Osteoblast (primary cell): ENCODE measurements at regions not wholly inside any gene's neighbourhood (a gene's known extent, or its start where the extent isn't known, plus 50 kb on each side); places are given as distances from the start of the nearest gene placed in this dataset.

Experiments used
- DNase-seq: peaks from one replicate; pipeline ENCODE4 v3.0.0; 2011; ENCODE audit warnings: low spot score, mixed read lengths; ENCODE audit not compliant: insufficient read length; ENCODE audit errors: missing footprints
- H2AFZ ChIP-seq: 2 replicates; pipeline ENCODE4 v1.6.0; 2011; ENCODE audit warnings: mild to moderate bottlenecking, low read length
- H3K27ac ChIP-seq: 2 replicates; pipeline ENCODE4 v1.5.1; 2011; ENCODE audit warnings: mild to moderate bottlenecking, low read depth, low read length, moderate library complexity
- H3K27me3 ChIP-seq: 2 replicates; pipeline ENCODE4 v1.6.0; 2012; ENCODE audit warnings: mild to moderate bottlenecking, control low read depth, inconsistent platforms, low read length, moderate library complexity; ENCODE audit not compliant: insufficient read depth
- H3K36me3 ChIP-seq: 2 replicates; pipeline ENCODE4 v1.5.1; 2011; ENCODE audit warnings: mild to moderate bottlenecking, low read length, control low read depth, moderate library complexity; ENCODE audit not compliant: insufficient read depth
- H3K4me1 ChIP-seq: 2 replicates; pipeline ENCODE4 v1.5.1; 2011; ENCODE audit warnings: mild to moderate bottlenecking, low read length, control low read depth, moderate library complexity; ENCODE audit not compliant: insufficient read depth
- H3K4me2 ChIP-seq: 2 replicates; pipeline ENCODE4 v1.6.0; 2011; ENCODE audit warnings: mild to moderate bottlenecking, low read length; ENCODE audit not compliant: insufficient read depth
- H3K4me3 ChIP-seq: fragments of 200-600 bp; sonication (generic); 3 replicates; pipeline ENCODE4 v1.5.1; 2012; ENCODE audit warnings: mild to moderate bottlenecking, low read length, inconsistent platforms; ENCODE audit not compliant: insufficient read depth
- H3K79me2 ChIP-seq: 2 replicates; pipeline ENCODE4 v1.6.0; 2012; ENCODE audit warnings: mild to moderate bottlenecking, low read length, control low read depth, inconsistent platforms; ENCODE audit not compliant: insufficient read depth
- H3K9me3 ChIP-seq: 2 replicates; pipeline ENCODE4 v1.5.1; 2011; ENCODE audit warnings: low read depth, low read length, control low read depth
- H4K20me1 ChIP-seq: 2 replicates; pipeline ENCODE4 v1.6.0; 2012; ENCODE audit warnings: mild to moderate bottlenecking, low read length, control low read depth; ENCODE audit not compliant: insufficient read depth
- CTCF ChIP-seq: IDR thresholded peaks from 2 replicates; pipeline ENCODE4 v1.5.1; 2011; ENCODE audit warnings: mild to moderate bottlenecking, low read depth, low read length, moderate library complexity; ENCODE audit errors: extremely low read depth

GRCh38 chr3:192054881-192055280 lies 593.9 kb downstream of the PYDC2 start:
- H4K20me1 ChIP-seq: no peaks in the 10 kb centered on the region
- H3K27me3 ChIP-seq: no peaks in the 10 kb centered on the region
- H3K36me3 ChIP-seq: no peaks in the 10 kb centered on the region
- H3K4me1 ChIP-seq: no peaks in the 10 kb centered on the region
- no peak overlapping the region for H2AFZ ChIP-seq
- no peak overlapping the region for H3K27ac ChIP-seq
- no peaks in the 10 kb centered on the region for H3K9me3 ChIP-seq
- H3K4me2 ChIP-seq: no peak overlapping the region
- TF ChIP-seq CTCF: no peak
- H3K79me2 ChIP-seq: no peaks in the 10 kb centered on the region
- H3K4me3 ChIP-seq: no peak overlapping the region
- no peak for DNase-seq

GRCh38 chr3:192055946-192056345 lies 595.0 kb downstream of the PYDC2 start:
- Histone ChIP-seq H3K4me3 (no peak overlapping the region), H3K27ac (no peak overlapping the region), H3K4me1 (no peaks in the 10 kb centered on the region), H3K9me3 (no peaks in the 10 kb centered on the region), H2AFZ (peak overlapping the region; percentile 73), H3K27me3 (no peaks in the 10 kb centered on the region), H3K79me2 (no peaks in the 10 kb centered on the region), H4K20me1 (no peaks in the 10 kb centered on the region), H3K4me2 (no peak overlapping the region), H3K36me3 (no peaks in the 10 kb centered on the region)
- no peak for DNase-seq
- TF ChIP-seq CTCF: no peak

- Histone ChIP-seq H3K27ac (no peak overlapping the region), H2AFZ (no peak overlapping the region), H4K20me1 (no peaks in the 10 kb centered on the region), H3K79me2 (no peaks in the 10 kb centered on the region), H3K4me3 (no peak overlapping the region), H3K4me1 (no peaks in the 10 kb centered on the region), H3K27me3 (no peaks in the 10 kb centered on the region), H3K9me3 (no peaks in the 10 kb centered on the region), H3K4me2 (no peak overlapping the region), H3K36me3 (no peaks in the 10 kb centered on the region)
- DNase-seq: no peak
- no peak for TF ChIP-seq CTCF
Measured at GRCh38 chr3:192057261-192057660, 596.3 kb downstream of the PYDC2 start.

- no peak overlapping the region for H2AFZ ChIP-seq
Measured at GRCh38 chr3:192060160-192060781, 599.3 kb downstream of the PYDC2 start.

More at GRCh38 chr3:192060160-192060781, 599.3 kb downstream of the PYDC2 start:
- Histone ChIP-seq H3K36me3 (no peaks in the 10 kb centered on the region), H3K4me3 (no peak overlapping the region), H3K4me1 (no peaks in the 10 kb centered on the region), H3K27ac (no peak overlapping the region), H3K4me2 (no peak overlapping the region), H3K79me2 (no peaks in the 10 kb centered on the region), H3K27me3 (no peaks in the 10 kb centered on the region), H3K9me3 (no peaks in the 10 kb centered on the region), H4K20me1 (no peaks in the 10 kb centered on the region)
- TF ChIP-seq CTCF: no peak
- DNase-seq: no peak
